HG02973 (cell line): ENCODE measurements at regions not wholly inside any gene's neighbourhood (a gene's known extent, or its start where the extent isn't known, plus 50 kb on each side); places are given as distances from the start of the nearest gene placed in this dataset.
"Not testable (repeated sequence)": the region's sequence is repeated elsewhere in the genome, so short reads cannot be mapped to it uniquely, and the experiment has no call there.

Experiments
- ATAC-seq: cut with Tn5 transposase; IDR thresholded peaks from one replicate; pipeline ENCODE4 v1.9.1; 2021; ENCODE audit warnings: moderate library complexity; ENCODE audit not compliant: unreplicated experiment

DNA sequence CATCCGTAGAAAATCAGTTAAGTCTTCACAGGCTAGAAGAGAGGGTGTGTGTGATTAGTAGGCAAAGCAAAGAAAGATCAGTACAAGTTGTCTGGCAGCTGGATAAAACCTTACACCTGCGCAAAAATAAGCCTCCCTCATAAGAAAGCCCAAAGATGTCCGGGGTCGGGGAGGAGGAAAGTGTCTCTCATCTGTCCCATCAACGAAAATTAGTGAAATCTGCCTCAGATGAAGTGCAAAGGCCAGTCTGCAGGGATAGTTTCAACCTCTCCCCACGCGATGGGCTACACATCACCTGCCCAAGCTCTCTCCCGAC, 333.9 kb downstream of the SRGAP2C start:
- no peak for ATAC-seq

DNA sequence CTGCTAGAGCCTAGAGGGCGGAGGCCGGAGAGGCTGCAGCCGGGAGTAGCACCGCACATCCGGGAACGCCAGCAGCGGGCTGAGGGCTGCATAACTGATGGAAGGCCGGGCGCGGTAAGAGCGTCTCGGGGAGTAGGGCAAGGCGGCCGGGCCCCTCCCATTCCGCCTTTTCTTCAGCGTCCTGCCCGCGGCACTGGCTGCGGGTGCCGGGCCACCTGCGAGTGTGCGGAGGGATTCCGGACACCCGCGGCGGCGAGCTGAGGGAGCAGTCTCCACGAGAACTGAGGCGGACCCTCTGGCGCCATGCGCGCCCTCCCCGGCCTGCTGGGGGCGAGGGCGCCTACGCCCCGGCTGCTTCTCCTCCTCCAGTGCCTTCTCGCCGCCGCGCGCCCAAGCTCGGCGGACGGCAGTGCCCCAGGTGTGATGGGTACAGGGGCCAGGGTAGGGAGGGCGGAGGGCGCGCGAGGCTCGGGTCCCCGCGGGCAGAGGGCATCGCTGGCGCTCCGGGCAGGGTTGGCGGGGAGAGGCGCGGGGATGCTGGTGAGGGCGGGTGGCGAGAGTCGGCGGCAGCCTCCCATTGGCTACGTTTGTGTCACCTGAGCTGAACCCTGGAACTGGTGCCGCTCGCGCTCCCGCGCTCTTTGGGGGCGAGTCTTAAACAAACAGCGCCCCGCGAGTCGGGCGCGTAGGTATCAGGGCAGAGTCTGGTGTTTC, 334.4 kb downstream of the SRGAP2C start:
- no peak for ATAC-seq

DNA sequence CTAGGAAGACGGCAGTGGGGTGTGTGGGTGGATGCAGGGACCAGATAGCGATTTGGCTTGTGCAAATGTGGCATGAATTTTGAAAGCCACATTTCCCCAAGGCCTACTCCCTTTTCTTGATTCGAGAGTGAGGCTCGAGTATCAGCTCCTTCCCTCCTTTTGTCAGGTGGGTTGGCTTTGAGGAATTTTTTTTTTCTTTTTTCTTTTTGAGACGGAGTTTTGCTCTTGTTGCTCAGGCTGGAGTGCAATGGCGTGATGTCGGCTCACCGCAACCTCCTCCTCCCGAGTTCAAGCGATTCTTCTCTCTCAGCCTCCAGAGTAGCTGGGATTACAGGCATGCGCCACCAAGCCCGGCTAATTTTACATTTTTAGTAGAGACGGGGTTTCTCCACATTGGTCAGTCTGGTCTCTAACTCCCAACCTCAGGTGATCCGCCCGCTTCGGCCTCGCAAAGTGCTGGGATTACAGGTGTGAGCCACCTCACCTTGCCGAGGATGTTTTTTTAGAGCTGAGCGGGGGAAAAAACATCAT, 335.0 kb downstream of the SRGAP2C start:
- not testable (repeated sequence) for ATAC-seq

DNA sequence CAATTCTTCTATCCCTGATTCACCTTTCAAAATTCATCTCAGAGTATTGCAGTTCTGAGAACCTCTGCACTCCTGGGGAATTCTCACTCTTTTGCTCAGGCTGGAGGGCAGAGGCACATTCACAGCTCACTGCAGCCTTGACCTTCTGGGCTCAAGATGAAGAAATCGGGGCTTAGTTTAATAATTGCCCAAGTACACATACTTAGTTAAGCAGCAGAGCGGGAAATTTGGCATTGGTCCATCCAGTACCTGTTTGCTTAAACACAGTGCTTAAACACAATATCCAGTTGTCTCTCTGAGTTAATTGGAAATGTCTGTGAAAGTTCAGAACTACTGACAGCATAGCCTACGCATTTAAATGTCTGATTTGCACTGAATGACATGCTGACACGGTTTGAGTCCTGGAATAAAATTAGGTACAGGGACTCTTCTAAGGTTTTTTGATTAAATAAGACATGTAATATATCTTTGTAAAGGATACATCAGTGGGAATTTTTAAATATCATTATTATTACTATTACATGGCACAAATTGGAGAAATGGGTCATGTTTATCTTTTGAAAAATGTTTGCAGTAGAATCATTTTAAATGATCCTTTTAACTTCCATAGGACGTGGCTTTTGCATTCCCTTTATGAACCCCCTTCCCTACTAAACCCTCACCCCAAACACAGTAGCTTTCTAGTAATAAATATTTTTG, 337.4 kb downstream of the SRGAP2C start:
- no peak for ATAC-seq

DNA sequence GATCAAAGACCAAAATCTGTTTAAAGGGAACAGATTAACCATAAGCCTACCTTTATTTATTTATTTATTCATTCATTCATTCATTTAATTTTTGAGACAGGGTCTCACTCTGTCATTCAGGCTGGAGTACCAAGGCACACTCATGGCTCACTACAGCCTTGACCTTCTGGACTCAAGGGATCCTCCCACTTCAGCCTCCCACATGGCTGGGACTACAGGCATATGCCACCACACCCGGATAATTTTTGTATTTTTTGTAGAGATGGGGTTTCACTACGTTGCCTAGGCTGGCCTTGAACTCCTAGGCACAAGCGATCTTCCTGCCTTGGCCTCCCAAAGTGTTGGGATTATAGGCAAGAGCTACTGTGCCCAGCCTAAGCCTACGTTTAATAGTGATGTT, 338.3 kb downstream of the SRGAP2C start:
- not testable (repeated sequence) for ATAC-seq

DNA sequence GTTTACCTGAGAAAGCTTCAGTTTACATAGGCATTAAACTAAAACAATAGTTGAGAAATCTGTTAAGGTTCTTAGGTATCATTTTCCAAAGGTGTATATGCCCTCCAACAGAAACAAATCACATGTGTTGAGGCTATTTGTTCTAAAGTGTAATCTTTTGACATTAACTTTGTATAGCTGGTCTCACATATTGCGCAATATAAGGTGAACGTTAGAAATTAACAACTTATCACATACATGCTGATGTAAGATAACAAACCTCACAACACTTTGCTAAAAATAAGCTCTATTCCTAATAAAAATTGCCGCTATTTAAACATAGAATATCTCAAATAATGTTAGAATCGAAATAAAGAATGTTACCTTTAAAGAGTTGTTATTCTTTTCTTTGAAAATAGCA, 340.6 kb downstream of the SRGAP2C start:
- ATAC-seq = no peak

DNA sequence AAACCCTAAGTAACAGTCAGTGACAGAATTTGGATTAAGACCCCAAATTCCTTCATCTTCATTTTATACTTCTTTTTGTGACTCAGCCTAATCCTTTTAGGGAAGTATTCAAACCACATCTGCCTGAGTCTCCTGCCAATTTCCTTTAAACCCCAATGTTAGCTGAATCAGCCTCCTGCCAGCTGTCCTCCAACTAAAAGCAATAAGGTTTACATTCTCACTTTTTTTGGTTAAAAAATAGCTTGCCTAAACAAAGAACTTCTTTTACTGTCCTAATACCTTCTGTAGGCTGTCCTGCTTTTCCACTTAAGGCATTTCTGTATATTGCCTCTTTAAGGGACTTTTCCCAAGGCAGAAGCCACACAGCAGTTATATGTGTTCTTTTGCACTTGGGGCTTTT, 344.2 kb downstream of the SRGAP2C start:
- not testable (repeated sequence) for ATAC-seq

DNA sequence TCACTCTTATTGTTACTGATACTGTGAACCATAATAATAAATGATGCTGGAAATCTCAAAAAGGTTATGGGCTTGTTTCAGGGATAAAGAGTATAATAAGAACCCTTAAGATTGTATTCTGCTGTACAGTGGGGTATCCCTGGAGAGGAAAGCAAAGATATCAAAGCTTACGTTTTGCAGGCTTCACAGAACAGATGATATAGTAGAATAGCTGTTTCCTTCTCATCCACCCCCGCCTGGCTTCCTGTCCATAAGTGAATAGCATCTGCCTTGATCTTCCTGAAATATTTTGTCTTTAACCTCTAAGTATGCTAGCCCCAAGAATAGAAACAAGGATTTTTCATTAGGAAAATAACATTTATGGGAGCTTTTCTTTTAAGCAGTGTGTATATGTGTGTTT, 345.3 kb downstream of the SRGAP2C start:
- ATAC-seq = not testable (repeated sequence)

DNA sequence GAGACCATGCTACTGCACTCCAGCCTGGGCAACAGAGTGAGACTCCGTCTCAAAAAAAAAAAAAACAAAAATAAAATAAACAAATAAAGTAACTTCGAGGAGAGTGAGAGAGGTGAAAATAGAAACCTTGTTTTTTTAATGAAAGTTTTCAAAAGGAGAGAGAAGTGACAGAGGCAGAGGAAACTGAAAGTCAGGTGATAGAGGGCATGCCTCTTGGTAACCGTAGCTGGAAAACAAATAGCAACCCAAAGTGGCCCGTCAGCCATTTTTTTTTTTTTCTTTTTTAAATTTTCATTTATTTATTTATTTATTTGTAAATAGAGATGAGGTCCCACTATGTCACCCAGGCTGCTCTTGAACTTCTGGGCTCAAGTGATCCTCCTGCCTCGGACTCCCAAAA, 347.0 kb downstream of the SRGAP2C start:
- not testable (repeated sequence) for ATAC-seq

DNA sequence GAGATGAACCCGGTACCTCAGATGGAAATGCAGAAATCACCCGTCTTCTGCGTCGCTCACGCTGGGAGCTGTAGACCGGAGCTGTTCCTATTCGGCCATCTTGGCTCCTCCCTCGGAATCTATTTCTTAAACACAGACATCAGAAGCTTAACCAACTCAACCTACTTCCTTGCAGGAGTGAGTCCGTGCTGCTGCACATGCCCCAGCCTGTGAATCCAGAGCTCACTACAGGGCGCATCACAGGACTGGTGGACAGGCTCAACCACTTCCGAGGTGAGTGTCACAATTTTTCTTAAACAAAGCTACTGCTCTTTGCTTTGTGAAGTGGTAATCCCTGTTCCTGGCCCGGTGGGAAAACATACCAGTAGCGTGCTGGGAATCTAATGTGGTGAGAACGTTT, 353.4 kb downstream of the SRGAP2C start:
- ATAC-seq = not testable (repeated sequence)

DNA sequence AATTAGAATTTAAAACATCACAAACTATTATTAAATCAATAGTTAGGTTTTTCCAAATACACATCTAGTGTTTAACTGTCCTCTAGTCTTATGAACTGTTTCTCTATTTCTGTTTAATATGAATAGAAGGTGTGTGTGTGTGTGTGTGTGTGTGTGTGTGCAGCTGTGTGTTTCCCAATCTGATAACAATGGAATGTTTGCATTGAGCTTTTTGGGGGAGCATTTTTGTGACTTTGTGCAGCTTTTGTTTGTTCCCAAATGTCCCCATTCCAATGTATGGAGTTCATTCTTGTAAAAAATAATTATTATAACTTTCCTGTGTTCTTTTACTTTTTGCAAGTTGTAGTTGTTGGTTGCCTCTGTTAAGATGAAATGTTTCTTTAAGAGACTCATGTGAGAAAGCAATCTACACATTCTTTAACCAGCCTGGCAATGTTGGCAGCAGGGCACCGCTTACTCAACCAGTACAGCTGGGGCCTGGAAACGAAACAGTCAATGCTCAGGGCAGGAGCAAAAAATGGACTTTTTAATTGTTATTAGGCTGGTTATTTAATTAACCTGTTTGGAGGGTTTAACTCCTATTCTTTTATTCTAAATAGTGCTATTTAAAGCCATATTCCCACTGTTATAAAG, 354.3 kb downstream of the SRGAP2C start:
- no peak for ATAC-seq

DNA sequence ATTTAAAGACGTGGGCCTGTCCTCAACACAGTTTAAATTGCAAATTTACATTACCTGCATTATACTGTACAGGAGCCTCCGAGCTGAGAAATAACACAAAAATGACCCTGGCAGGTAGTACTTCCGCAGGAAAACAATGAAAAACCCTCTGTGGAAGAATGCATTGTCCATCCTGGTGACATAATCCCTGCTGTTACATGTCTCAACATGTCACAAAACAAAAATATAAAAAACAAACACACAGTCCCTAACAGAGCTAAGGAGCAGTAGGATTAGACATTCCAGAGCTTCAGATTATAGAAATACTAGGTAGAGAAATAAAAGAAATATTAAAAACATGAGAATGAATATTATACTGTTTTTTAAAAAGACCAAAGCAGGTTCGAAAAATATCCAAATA, 359.2 kb downstream of the SRGAP2C start:
- not testable (repeated sequence) for ATAC-seq

DNA sequence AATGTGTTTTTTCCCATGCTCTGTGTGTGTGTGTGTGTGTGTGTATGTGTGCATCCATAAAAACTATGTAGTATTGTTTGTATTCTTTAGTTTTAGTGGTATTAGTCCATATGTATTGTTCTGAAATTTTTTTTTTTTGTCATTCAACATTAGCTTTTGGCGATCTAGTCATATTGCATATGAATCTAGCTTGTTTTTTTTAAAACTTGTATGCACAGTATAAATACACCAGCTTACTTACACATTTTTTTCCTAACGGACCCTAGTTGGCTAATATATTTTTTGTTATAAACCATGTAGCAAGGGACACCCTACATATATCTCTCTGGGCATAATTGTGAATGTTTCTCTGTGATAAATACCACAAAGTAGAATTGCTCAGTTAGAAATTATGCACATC, 359.7 kb downstream of the SRGAP2C start:
- no peak for ATAC-seq

DNA sequence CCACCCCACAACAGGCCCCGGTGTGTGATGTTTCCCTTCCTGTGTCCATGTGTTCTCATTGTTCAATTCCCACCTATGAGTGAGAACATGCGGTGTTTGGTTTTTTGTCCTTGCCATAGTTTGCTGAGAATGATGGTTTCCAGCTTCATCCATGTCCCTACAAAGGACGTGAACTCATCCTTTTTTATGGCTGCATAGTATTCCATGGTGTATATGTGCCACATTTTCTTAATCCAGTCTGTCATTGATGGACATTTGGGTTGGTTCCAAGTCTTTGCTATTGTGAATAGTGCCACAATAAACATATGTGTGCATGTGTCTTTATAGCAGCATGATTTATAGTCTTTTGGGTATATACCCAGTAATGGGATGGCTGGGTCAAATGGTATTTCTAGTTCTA, 361.1 kb downstream of the SRGAP2C start:
- ATAC-seq = not testable (repeated sequence)

DNA sequence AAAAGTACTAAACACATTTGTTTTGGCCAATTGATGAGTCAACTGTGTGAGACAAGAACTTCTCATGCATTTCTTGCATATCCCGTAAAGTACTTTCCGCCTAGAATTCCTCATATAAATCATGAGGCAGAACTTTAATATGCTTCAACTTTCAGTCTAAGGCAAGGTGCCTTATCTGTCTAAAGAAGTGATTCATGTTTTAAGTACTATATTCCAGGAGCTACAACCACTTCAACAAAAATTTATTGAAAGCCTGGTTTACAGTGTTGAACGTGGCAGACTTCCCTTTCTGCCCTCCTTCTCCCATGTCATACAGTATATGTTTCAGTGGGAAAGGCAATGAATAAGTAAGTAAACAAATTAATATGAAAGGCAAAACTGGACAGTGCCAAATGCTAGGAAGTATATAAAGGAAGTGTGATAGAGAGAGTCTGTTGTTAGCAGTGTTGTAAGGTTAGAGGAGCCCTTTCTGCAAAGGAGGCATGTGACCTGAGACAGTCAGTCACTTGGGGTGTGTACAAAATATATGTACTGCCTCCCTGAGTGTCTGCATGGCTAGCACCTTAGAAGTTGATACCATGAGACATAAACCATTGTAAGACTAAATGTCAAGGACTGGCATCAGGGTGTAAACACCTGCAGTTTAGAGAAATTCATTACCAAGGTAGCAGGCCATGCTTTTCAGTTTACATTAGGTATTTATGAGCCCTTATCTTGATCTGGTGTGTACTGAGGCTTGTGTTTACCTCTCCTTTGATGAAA, 362.2 kb downstream of the SRGAP2C start:
- ATAC-seq = no peak

DNA sequence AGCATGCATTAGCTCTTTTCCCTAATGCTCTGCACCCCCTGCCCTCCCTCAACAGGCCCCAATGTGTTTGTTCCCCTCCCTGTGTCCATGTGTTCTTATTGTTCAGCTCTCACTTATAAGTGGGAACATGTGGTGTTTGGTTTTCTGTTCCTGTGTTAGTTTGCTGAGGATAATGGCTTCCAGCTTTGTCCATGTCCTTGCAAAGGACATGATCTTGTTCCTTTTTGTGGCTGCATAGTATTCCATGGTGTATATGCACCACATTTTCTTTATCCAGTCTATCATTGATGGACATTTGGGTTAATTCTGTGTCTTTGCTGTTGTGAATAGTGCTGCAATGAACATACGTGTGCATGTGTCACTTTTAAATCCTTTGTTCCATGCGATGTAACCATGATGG, 363.0 kb downstream of the SRGAP2C start:
- ATAC-seq = not testable (repeated sequence)

DNA sequence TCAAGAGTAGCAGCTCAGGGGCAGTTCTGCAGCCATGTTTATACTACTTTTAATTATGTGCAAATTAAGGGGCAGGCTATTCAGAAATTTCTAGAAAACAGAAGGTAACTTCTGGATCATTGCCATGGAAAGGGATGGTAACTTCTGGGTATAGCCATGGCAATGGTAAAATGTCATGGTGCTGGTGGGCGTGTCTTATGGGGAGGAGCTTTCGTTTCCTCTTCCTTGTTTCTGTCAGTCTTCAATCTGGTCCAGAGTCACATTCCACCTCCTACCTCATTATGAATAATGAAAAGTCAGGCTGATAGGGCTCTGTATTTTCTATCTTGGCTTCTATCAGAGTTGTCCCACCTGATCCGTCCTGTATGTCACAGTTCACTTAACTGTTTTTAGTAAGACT, 366.0 kb downstream of the SRGAP2C start:
- not testable (repeated sequence) for ATAC-seq

DNA sequence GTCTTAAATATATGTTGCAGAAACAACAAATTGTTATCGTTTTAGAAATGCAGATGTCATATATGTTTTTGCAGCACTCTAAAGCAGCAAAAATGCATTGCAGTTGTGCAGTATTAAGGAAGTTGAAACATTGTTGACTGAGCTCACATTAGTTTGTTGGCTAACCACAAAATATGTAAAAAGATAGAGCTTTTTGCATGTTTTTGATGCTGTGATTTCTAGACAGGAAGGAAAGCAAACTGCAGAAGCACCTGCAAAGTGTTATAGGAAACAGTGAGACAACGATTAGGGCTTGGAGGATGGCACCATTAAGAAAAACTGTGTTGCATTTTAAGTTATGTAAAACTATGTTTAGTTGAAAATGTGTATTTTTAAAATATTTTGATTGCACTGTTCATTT, 366.7 kb downstream of the SRGAP2C start:
- not testable (repeated sequence) for ATAC-seq

DNA sequence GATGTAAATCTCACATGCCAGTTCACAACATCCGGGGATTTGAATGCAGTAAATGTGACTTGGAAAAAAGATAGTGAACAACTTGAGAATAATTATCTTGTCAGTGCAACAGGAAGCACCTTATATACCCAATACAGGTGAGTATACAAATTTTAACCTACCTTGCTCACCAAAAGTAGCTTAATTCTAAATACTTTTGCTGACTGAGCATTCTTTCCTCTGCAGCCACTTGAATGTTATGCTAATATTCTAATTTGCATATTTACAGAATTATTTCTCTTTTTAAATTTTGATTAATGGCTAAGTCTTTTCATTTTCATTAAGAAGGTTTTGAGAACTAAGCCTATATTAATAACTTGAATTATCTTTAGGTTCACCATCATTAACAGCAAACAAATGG, 371.8 kb downstream of the SRGAP2C start:
- not testable (repeated sequence) for ATAC-seq

DNA sequence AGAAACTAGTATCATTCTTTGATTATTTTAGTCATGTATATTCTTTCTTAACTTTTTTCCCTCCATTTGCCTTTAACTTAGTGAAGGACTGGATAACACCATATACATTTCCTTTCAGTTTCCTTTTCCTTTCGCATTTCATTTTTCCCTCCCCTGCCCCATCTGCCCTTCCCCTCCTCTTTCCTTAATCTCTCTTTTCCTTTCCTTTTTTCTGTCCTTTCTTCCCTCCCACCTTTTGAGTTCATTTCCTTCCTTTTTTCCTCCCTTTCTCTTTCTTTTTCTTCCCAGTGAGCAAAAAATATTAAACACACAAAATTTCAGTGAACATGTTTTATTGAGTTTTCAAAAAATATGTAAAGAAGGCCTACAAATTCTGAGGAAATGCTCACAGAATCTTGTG, 373.3 kb downstream of the SRGAP2C start:
- not testable (repeated sequence) for ATAC-seq

DNA sequence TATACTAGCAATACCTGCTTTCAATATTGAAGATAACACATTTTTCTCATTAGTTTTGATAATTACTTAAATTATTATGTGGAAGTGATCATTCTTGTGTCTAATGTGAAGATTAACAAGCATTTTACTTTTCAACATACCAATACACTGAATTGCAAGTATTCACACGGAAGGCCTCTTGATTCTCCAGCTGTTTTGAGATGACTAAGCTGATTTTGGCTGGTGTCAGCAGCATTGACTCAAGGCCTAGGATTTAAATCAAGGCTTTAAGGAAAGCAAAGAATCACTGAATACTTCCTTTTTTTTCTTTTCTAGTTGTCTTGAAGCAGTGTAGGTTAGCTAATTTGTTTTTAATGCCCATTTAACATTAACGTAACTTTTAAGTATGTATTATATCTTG, 373.7 kb downstream of the SRGAP2C start:
- no peak for ATAC-seq
